Right lobe of liver (tissue), 4 donors: ENCODE measurements at regions not wholly inside any gene's neighbourhood (a gene's known extent, or its start where the extent isn't known, plus 50 kb on each side); places are given as distances from the start of the nearest gene placed in this dataset.

Source experiments
- POLR2A ChIP-seq: fragments of 450-650 bp; IDR thresholded peaks from one replicate; pipeline ENCODE4 v1.6.1; 2017; ENCODE audit warnings: antibody characterized with exemption, mild to moderate bottlenecking
- TF ChIP-seq, protein P1 (sequence below), 4 donors: fragments of 200-600 bp in 3 of 4; fragments of 450-650 bp in 1 of 4; IDR thresholded peaks; one replicate each; pipeline versions ENCODE4 v1.5.1 to v1.8.0; 2016 to 2022; ENCODE audit warnings: antibody characterized with exemption in 4 of 4, mild to moderate bottlenecking in 2 of 4
- donor health status: DM: no; HTN: no; CAD: no.
- donor health status: DM: no; HTN: no; CAD: no.
- donor health status: DM: no; HTN: yes; CAD: no.

DNA sequence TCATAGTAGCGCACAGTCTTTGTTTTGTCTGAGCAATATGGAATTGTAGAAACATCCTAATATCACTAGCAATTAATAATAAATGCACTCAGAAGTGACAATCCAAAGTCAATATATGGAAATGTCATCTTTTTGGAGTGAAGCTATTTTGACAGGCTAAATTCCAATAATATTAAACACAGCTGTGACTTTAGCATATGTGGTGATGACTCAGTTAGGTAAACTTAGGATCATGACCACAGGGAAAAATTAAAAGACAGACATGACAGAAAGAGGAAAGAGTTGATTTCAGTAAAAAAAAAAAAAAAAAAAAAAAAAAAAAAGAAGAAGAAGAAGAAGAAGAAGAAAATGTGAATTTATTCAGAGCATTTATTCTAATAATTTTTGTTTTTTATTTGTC, 1165.7 kb downstream of the NLGN4Y start:
- TF ChIP-seq, protein P1, sequence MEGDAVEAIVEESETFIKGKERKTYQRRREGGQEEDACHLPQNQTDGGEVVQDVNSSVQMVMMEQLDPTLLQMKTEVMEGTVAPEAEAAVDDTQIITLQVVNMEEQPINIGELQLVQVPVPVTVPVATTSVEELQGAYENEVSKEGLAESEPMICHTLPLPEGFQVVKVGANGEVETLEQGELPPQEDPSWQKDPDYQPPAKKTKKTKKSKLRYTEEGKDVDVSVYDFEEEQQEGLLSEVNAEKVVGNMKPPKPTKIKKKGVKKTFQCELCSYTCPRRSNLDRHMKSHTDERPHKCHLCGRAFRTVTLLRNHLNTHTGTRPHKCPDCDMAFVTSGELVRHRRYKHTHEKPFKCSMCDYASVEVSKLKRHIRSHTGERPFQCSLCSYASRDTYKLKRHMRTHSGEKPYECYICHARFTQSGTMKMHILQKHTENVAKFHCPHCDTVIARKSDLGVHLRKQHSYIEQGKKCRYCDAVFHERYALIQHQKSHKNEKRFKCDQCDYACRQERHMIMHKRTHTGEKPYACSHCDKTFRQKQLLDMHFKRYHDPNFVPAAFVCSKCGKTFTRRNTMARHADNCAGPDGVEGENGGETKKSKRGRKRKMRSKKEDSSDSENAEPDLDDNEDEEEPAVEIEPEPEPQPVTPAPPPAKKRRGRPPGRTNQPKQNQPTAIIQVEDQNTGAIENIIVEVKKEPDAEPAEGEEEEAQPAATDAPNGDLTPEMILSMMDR (IDR thresholded peaks at IDR 0.05), result no peak
- no peak for TF ChIP-seq POLR2A
